ENCODE measurements at regions not wholly inside any gene's neighbourhood (a gene's known extent, or its start where the extent isn't known, plus 50 kb on each side); places are given as distances from the start of the nearest gene placed in this dataset.

DNA sequence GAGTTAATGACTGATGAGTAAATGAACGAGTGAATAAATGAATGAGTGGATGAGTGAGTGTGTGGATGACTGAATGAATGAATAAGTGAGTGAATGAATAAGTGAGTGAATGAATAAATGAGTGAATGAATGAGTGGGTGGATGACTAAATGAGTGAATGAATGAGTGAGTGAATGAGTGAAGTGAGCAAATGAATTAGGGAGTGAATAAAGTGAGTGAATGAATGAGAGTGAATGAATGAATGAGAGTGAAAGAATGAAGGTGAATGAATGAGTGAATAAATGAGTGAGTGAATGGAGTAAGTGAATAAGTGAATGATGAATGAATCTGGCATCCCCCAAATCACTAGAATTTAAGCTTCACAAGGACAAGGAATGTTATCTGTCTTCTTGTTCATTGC lies 1253.0 kb downstream of the TYW1 start:
- TF ChIP-seq, protein P1, sequence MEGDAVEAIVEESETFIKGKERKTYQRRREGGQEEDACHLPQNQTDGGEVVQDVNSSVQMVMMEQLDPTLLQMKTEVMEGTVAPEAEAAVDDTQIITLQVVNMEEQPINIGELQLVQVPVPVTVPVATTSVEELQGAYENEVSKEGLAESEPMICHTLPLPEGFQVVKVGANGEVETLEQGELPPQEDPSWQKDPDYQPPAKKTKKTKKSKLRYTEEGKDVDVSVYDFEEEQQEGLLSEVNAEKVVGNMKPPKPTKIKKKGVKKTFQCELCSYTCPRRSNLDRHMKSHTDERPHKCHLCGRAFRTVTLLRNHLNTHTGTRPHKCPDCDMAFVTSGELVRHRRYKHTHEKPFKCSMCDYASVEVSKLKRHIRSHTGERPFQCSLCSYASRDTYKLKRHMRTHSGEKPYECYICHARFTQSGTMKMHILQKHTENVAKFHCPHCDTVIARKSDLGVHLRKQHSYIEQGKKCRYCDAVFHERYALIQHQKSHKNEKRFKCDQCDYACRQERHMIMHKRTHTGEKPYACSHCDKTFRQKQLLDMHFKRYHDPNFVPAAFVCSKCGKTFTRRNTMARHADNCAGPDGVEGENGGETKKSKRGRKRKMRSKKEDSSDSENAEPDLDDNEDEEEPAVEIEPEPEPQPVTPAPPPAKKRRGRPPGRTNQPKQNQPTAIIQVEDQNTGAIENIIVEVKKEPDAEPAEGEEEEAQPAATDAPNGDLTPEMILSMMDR (IDR thresholded peaks at IDR 0.05; ENCODE audit: insufficient read depth, low read depth, low read length), result no peak
- no peak for TF ChIP-seq EZH2 (IDR thresholded peaks at IDR 0.05; ENCODE audit: insufficient read depth, low read length)

All from astrocyte (in vitro differentiated cells and primary cell).